ENCODE measurements at regions not wholly inside any gene's neighbourhood (a gene's known extent, or its start where the extent isn't known, plus 50 kb on each side); places are given as distances from the start of the nearest gene placed in this dataset.

- no peak for TF ChIP-seq CTCF (IDR thresholded peaks at IDR 0.05; ENCODE audit: low read length)
- no peak for TF ChIP-seq EZH2 (IDR thresholded peaks at IDR 0.05; ENCODE audit: borderline replicate concordance, low read length)
Measured at GRCh38 chr10:10193848-10194247, 823.8 kb upstream of the CELF2 start.
